ENCODE measurements at regions not wholly inside any gene's neighbourhood (a gene's known extent, or its start where the extent isn't known, plus 50 kb on each side); places are given as distances from the start of the nearest gene placed in this dataset.

DNA sequence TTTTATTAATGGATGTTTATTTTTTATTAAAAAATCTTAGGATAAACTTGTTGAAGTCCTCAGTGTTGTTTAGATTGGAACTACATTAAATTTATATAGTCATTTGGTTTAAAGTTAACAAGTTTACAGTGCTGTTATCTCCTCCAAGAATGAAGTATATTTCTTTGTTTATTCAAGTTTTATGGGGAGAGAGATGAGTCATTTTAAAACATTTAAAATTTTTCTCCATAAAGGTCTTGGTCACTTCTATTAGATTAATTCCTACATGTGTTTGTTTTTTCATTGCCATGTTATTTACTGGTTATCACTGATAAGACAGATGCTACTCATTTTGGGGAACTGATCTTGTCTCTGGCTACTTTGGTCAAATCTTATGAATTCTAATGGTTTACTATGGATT, 429.6 kb downstream of the METTL15 start:
- no peak for DNase-seq (ENCODE audit: low spot score)

DNA sequence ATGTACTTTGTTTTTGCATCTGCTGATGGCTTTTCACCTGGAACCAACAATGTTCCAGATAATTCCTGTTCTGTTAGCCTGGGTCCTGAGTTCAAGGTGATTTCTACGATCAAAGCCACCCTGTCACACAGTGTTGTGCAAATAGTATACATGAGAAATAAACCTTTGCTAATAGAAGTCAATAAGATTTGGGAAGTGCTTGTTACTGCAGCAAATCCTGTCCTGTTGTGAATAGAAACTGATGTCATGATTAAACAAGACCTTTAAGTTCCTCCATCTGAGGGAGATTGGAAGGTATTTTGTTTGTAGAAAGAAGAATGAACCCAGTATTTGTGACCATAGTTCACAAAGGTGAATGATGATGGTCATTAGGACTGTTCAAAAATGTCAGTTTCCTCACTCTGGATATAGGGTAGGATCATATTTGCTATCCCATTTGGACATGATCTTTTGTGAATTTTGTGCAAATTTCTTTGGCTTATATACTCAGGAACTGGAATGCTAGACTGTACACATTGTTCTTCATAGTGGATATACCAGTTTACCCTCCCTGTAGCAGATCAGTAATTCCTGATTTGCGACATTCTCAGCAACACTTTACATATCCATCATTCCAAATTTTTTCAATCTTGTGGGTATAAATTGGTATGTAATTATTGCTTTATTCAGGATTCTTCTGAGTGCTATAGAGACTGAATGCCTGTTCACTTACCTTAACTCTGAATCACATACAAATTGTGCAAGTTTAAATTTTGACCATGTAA, 428.5 kb downstream of the METTL15 start:
- DNase-seq (ENCODE audit: low spot score) = no peak

DNA sequence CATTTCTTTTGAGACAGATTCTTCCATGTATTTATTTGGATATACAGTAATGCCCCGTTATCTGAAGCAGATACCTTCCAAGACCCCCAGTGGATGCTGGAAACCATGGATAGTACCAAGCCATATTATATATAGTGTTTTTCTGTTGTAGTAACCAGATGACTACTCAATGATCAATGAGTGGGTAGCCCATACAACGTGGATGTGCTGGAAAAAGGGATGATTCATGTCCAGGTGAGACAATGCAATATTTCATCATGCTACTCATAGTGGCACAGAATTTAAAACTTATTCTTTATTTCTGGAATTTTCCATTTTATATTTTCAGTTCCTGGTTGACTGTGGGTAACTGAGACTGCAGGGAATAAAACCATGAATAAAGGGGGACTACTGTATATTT, 427.5 kb downstream of the METTL15 start:
- DNase-seq (ENCODE audit: low spot score) = no peak

DNA sequence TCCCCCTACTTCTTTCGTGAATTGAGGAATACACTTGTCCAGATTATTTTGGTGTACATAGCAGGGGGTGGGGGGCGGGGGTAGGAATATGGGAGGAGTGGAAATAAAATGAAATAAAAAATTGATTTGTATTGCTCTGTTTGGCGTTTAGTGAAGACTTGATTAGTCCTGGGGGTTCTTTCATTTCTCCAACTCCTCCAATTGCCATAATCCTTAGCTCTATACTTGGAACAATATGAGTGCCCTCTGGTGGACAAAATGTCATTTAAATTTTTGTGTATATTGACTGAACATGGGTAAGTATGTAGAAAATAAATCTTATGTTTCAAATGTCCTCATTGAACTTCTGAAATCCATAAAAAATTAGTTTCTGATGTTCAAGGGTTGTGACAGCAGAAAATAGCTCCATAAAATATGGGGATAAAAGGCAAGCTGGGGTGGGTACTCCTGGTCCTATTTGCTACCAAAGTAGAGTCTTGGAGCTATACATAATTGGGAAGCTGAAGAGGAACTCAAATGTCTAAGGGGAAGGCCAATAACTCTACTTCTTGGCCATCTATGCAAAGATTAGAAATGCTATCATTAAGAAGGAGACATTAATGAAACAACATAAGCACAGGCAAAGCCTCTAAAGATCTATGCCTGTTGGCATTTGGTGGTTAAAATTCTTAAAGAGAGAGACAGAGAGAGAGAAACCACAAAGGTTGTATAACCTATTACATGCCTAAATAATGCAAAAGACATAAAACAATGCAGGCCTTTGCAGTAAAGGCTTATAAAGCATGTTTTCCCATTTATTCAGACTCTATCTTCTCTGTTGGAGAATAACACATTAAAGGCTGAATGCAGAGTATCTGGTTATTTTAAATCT, 421.6 kb downstream of the METTL15 start:
- peak; percentile 56 for DNase-seq (ENCODE audit: low spot score)

DNA sequence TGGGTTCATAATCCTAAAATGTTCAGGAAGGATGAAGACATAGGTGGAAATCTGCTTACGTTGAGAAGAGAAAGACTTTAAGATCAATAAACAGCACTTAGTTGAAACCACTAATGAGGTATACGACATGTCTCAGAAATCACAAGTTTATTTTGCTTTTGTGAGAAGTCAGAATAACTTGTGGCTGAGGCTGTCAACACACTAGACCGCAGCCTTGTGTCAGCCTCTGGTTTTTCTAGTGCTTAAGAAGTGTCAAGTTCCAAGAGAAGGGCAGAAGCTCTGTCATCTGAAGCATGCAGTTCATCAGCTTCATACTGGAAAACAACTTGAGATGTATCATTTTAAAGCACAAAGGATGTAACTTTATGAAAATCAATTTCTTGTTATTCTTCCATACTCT, 420.9 kb downstream of the METTL15 start:
- no peak for DNase-seq (ENCODE audit: low spot score)

DNA sequence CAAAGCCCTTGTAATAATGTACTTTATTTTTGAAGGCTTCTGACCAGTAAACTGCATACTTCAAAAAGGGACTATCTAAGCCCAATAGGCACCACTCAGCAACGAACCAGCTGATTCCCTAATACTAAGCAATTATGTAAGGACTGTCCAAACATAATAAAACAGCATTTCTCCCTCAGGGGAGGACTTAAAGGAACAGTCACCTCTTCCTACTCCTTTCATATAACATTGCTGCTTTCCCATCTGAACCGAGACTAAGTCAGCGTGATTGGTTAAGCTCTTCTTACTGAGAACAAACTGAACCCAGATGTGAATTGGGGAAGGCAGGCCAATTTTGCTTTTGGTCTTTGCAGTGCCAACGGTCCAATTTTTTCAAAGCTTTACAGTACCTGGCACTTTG, 420.0 kb downstream of the METTL15 start:
- no peak for DNase-seq (ENCODE audit: low spot score)

DNA sequence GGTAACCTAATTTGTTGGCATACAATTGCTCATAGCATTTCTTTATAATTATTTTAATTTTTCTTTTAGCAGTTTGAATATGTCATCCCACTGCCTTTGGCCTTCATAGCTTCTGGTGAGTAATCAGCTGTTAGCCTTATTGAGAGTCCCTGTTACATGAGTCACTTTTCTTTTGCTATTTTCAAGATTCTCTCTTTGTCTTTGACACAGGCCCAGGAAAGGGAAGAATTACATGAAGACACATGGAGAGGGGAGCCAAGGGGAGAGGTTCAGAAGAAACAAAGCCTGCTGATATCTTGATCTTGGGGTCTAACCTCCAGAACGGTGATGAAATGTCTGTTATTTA, 418.2 kb downstream of the METTL15 start:
- DNase-seq (ENCODE audit: low spot score) = no peak

DNA sequence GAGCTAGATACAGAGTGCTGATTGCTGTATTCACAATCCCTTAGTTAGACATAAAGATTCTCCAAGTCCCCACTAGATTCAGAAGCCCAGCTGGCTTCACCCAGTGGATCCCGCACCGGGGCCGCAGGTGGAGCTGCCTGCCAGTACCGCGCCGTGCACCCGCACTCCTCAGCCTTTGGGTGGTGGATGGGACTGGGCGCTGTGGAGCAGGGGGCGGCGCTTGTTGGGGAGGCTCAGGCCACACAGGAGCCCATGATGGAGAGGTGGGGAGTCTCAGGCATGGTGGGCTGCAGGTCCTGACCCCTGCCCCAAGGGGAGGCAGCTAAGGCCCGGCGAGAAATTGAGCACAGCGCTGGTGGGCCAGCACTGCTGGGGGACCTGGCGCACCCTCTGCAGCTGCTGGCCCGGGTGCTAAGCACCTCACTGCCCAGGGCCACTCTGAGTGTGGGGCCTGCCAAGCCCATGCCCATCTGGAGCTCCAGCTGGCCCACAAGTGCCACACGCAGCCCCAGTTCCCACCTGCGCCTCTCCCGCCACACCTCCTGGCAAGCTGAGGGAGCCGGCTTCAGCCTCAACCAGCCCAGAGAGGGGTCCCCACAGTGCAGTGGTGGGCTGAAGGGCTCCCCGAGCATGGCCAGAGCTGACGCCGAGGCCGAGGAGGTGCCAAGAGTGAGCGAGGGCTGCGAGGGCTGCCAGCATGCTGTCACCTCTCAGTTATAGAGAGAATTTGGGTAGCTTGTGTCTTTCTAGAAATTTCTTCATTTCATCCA, 417.6 kb downstream of the METTL15 start:
- no peak for DNase-seq (ENCODE audit: low spot score)

DNA sequence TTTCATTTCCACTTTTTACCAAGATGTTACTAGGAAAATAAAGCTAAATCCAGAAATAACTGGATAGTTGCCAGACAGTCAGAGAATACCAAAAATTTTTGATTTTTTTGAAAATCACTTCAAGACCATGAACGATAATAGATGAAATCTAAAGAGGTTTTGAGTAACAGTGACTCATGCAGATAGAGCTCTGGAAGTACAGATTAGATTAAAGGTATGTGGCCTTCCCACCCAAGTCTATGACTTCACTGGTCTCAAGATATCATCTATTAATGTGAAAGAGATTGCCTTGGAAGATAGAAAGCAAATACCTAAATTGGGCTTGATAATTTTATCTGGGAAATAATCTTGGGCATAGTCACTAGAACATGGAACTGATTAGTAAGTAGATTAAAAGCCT, 415.9 kb downstream of the METTL15 start:
- no peak for DNase-seq (ENCODE audit: low spot score)

DNA sequence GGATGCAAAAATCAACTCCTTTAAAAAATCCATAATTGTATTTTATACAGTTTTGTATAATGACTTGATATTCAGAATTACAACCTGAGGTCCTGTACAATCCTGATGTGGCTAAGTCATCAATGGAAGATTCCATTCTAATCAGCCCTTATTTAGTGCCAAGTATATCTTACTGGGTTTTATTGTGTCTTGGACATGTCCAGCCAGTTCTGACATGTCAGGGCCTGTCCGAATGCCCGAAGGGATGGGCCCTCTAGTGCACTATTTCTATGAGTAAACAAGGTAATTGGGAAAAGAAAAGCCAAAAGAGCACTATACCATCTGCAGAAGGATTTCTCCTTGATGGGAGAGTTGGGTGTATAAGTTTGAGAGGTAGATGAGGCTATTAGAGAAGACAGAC, 412.9 kb downstream of the METTL15 start:
- no peak for DNase-seq (ENCODE audit: low spot score)

DNA sequence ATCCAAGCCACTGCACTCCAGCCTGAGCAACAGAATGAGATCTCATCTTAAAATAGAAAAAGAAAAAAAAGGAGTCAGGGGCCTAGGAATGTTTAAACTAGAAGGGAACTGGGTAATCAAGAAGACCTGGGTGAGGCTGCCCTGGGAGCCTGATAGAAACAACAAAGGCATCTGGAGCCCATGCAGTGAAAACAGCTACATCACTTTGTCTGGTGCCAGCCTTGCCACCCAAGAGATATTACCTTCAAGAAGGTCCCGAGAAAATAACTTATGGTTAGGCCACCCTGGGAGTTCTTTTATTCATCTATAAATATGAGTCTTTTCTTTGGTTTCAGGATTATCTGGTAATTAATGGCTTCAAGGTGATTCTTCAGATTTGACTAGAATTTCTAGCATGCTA, 412.1 kb downstream of the METTL15 start:
- DNase-seq (ENCODE audit: low spot score) = no peak

DNA sequence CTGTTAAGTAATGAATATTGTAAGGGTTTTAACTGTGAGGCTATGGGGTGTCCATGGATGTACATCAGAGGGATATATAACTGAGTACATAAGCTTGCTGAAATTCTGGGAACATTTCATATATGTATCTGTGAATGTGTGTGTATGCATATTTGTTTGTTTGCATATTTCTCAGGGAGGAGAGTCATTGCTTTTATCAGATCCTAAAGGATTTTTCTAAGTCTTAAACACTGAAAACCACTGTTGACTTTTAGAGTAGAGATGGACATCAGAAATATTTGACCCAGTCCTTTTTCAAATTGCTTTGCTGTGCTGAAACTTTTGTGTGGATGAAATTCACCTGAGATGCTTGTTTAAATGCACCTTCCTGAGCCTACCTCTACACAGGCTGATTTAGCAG, 410.6 kb downstream of the METTL15 start:
- DNase-seq (ENCODE audit: low spot score) = no peak

DNA sequence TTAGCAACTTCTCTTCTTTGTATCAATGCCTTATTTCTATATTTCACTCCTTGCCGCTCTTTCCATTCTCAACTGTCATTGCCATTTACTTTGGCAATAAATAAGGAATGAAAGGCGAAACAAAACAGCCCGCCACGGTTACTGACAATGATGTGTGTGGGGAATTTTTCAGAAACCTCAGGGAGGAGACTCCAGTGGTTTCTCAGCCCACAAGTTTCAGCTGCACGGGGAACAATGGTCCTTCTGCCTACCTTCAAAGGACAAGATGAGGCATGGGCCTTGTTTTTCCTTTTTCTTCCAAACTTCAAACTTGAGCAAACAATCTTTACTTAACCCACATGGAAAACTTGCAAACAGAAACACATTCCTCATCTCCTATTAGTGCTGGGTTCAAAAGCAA, 409.4 kb downstream of the METTL15 start:
- no peak for DNase-seq (ENCODE audit: low spot score)

DNA sequence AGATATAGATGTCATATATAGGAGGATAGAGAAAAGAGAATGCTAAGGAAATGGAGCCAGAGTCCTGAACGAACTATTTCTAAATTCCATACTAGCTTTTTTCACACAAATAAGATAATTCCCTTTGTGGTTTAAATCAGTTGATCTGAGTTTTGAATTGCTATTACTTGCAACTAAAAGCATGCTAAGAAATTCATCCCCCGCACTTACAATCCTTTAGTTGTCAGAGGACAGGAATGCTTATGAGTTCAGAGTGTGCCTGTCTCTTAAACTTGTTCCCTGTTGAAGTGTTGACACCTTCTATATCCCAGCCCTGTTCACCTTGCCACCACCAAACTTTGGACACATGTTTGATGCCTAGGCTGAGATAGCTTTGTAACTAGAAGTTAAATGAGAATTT, 406.2 kb downstream of the METTL15 start:
- no peak for DNase-seq (ENCODE audit: low spot score)

DNA sequence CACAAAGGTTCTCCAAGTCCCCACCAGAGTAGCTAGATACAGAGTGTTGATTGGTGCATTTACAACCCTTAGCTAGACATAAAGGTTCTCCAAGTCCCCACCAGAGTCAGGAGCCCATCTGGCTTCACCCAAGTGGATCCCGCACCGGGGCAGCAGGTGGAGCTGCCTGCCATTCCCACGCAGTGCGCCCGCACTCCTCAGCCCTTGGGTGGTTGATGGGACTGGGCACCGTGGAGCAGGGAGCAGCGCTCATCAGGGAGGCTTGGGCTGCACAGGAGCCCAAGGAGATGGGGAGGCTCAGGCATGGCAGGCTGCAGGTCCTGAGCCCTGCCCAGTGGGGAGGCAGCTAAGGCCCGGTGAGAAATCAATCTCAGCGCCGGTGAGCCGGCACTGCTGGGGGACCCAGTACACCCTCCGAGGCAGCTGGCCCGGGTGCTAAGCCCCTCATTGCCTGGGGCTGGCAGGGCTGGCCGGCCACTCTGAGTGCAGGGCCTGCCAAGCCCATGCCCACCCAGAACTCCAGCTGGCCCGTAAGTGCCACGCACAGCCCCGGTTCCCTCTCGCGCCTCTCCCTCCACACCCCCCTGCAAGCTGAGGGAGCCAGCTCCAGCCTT, 404.1 kb downstream of the METTL15 start:
- no peak for DNase-seq (ENCODE audit: low spot score)

DNA sequence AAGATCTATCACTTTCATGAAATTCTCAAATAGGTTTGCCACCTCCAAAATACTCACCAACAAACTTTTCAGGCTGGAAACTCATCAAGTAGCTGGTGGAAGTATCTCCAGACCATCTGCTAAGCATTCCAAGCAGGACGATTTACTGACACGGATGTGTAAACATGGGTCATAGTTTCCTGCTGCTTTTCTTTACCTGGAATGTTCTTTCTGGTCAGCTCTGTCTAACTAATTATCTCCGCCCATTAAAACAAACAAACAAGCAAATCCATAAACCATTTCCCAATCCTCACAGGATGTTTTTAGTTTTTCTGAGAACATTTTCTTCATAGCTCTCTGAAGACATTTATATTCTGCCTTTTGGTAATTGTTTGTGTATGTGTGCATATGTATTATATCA, 397.0 kb downstream of the METTL15 start:
- DNase-seq (ENCODE audit: low spot score) = no peak

DNA sequence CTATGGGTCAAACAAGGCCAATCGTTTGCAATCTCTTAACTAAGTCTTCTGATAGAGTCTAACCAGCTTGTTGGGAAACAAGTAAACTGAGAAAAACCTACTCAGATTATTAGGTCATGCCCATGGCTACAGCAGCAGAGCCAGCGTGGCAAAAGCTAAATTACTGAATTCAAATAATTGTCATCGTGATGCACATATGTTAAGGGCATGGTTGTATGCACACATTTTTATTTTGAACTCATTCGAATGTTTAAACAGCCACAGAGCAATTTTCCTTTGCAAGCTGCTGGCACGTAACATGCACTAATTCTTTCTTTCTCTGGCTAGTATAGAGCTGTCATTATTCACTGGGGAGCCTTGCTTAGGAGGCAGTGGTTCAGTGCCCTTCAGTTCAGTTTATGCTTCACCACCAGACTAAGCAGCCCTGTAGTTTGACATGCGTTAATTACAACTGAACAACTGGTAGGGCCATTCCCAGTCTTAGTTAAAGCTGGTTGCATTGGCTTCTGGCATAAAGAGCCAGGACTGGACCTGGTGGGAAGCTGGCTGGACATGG, 396.4 kb downstream of the METTL15 start:
- DNase-seq (ENCODE audit: low spot score) = no peak

DNA sequence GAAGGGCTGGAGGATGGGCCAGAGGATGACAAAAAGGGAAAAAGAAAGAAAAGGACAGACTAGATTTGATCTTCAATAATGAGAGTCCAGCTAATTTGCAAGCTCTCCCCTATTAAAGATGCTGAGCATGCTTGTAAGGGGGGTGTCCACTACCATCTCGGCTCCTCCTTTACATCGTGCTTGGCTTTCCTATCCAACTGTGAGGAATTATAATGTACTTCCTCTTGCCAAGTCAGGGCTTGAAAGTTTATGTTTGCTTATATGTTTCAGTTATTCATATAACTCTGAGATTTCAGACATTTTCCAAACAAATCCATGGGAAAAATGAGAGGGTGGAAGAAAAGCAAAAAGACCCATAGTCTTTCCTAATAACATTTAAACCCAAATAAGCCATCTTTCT, 387.1 kb downstream of the METTL15 start:
- DNase-seq (ENCODE audit: low spot score) = no peak

DNA sequence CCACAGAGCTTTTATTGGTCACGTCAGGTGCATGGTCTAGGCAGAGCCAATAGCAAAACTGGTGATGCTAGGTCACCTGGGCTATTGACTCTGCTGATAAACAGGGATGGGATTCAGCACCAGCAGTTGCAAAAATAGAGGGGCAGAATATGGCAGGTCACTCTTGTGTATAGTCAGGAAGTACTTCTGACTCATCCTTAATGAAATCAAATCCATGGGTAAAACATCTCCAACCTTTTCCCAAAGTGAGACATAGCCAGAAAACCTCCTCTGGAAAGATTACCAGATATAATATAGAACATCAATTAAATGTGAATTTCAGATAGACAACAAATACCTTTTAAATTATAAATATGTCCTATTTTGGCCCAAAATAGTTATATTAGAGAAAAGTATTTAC, 383.2 kb downstream of the METTL15 start:
- DNase-seq (ENCODE audit: low spot score) = no peak

DNA sequence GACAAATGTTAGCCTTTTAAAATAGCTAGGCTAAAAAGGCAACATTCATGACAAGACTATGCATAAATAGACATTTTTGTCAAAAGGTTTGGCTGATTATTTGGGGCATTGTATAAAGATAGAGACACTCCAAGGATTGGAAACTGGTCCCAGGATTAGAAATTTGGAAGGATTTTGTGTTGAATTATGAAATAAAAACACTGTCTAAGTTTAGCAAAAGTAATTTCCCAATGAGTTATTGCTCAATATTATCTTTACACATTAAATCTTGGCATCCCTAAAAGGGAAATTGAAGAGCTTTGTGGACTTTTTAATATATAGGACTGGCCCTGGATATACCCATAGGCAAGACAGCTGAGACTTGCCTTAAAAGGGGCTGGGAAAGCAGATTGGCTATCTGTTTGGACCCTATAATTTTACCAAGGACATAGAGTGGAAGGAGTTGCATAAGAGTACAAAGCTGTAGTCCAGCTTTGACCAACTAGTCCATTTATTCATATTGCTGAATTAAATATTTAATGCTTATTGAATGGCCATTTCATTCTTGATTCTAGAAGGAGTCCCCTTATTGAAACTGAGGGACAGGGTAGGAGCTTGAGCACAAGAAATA, 382.7 kb downstream of the METTL15 start:
- no peak for DNase-seq (ENCODE audit: low spot score)

DNA sequence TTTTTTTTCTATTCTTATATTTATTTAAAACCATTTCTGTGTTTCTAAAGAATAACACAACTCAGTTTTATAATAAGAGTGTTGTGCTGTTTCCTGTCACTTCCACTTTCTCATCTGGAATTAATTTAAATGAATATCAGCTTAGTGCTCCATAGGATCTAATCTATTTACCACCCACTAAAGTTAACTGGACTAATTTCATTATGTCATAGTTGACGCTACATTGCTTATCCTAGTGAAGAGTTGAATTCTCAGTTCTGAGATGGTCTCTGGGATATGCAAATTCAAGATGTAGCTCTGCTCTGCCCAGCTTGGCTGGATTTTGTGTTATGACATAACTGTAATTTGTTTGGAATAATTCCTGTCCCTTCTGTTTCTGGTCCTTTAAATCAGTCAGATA, 380.1 kb downstream of the METTL15 start:
- peak; percentile 57 for DNase-seq (ENCODE audit: low spot score)

Measured in SK-N-DZ (cell line).